ENCODE measurements at regions not wholly inside any gene's neighbourhood (a gene's known extent, or its start where the extent isn't known, plus 50 kb on each side); places are given as distances from the start of the nearest gene placed in this dataset.

GRCh38 chr15:20272422-20273184 lies 269.0 kb downstream of the GOLGA6L6 start:
- Histone ChIP-seq H3K27me3 (ENCODE audit: control insufficient read depth, insufficient read depth, low read length) (no peaks in the 10 kb centered on the region), H3K9ac (ENCODE audit: low read depth, low read length) (no peak overlapping the region), H3K9me3 (ENCODE audit: control insufficient read depth, insufficient read depth, low read length) (peaks cover 51% of the 10 kb centered on the region), H2AK9ac (replicated peaks; ENCODE audit: low read depth, low read length, poor library complexity) (no peak overlapping the region), H3K4me1 (ENCODE audit: control insufficient read depth, insufficient read depth, low read length) (no peaks in the 10 kb centered on the region), H2AFZ (replicated peaks; ENCODE audit: low read length, poor library complexity) (peak overlapping the region; percentile 63), H3K18ac (ENCODE audit: low read depth, low read length) (no peak overlapping the region), H3K27ac (ENCODE audit: insufficient read depth, low read length) (no peak overlapping the region), H4K8ac (ENCODE audit: low read depth in 2 of 2, low read length in 2 of 2) (no peak overlapping the region), H2AK5ac (ENCODE audit: low read depth, low read length) (no peak overlapping the region), H4K91ac (ENCODE audit: insufficient read depth, low read depth, low read length) (no peak overlapping the region), H2BK5ac (ENCODE audit: low read depth, low read length, poor library complexity, severe bottlenecking) (no peak overlapping the region), H3K9me1 (ENCODE audit: insufficient read depth, low read length) (no peaks in the 10 kb centered on the region), H4K20me1 (ENCODE audit: insufficient read depth, low read length) (no peaks in the 10 kb centered on the region), H3K79me1 (ENCODE audit: low read depth in 1 of 2, low read length in 2 of 2) (no peaks in the 10 kb centered on the region), H2BK20ac (ENCODE audit: low read depth, low read length) (no peak overlapping the region), H4K5ac (ENCODE audit: low read depth, low read length) (no peak overlapping the region), H3K14ac (replicated peaks; ENCODE audit: low read depth, low read length) (no peak overlapping the region), H2BK15ac (ENCODE audit: low read depth, low read length) (no peak overlapping the region), H3K56ac (ENCODE audit: extremely low read depth, insufficient read depth, low read length) (no peak overlapping the region), H3K4ac (ENCODE audit: low read depth, low read length) (no peak overlapping the region), H3K23ac (ENCODE audit: low read depth, low read length) (no peak overlapping the region), H3K36me3 (ENCODE audit: control insufficient read depth, insufficient read depth, low read length) (no peaks in the 10 kb centered on the region), H3K4me3 (ENCODE audit: insufficient read depth, low read depth, low read length) (no peak overlapping the region), H2BK120ac (ENCODE audit: low read depth, low read length) (no peak overlapping the region), H3K4me2 (ENCODE audit: low read depth, low read length) (no peak overlapping the region)
- ATAC-seq (ENCODE audit: low read depth) (no peak), DNase-seq (no peak)
- 58% methylated on average over 14 of the region's 14 CpGs; no CpG with 5 or more reads in 1 of the 2 experiments for WGBS, 2 experiments (ENCODE audit: extremely low coverage in 2 of 2, insufficient read length in 1 of 2)
- dilution Hi-C loops (cut with HindIII; ENCODE audit: low sequenced_read_pairs, unreplicated experiment), result no loop called here
- in situ Hi-C loops (cut with MboI; ENCODE audit: low sequenced_read_pairs), result no loop called here
- CTCF ChIA-PET, result no interaction called here
- TF ChIP-seq NFE2L2 (IDR thresholded peaks at IDR 0.05; ENCODE audit: low read depth, low read length) (no peak), MAFK (IDR thresholded peaks at IDR 0.05; ENCODE audit: low read depth, low read length) (no peak), ELK1 (IDR thresholded peaks at IDR 0.05; ENCODE audit: borderline replicate concordance, low read depth, low read length) (no peak), BHLHE40 (IDR thresholded peaks at IDR 0.05; ENCODE audit: low read depth, low read length) (no peak), CEBPB (IDR thresholded peaks at IDR 0.05; ENCODE audit: low read depth, low read length) (no peak), USF2 (IDR thresholded peaks at IDR 0.05; ENCODE audit: low read depth, low read length) (no peak), SMC3 (IDR thresholded peaks at IDR 0.05; ENCODE audit: low read depth, low read length) (no peak), RFX5 (IDR thresholded peaks at IDR 0.05; ENCODE audit: low read depth, low read length) (no peak), FOS (IDR thresholded peaks at IDR 0.05; ENCODE audit: low read depth, low read length) (no peak), RAD21 (IDR thresholded peaks at IDR 0.05; ENCODE audit: low read length) (no peak), MAZ (IDR thresholded peaks at IDR 0.05; ENCODE audit: borderline replicate concordance, low read depth, low read length) (no peak), POLR2A (IDR thresholded peaks at IDR 0.05; ENCODE audit: low read depth, low read length) (no peak), MXI1 (IDR thresholded peaks at IDR 0.05; ENCODE audit: borderline replicate concordance, low read depth, low read length) (no peak), CTCF (conservative IDR thresholded peaks at IDR 0.05; ENCODE audit: low read depth, low read length) (no peak), CHD1 (IDR thresholded peaks at IDR 0.05; ENCODE audit: low read depth, low read length) (no peak), RCOR1 (IDR thresholded peaks at IDR 0.05; ENCODE audit: insufficient replicate concordance, low read length) (no peak)
- BruUV-seq (replicated peaks), result no TSS peak
- POLR2A ChIA-PET (ENCODE audit: unreplicated experiment), result no interaction called here
- intact Hi-C loops (cut with micrococcal nuclease), result no loop called here
